ENCODE measurements at regions not wholly inside any gene's neighbourhood (a gene's known extent, or its start where the extent isn't known, plus 50 kb on each side); places are given as distances from the start of the nearest gene placed in this dataset.

DNA sequence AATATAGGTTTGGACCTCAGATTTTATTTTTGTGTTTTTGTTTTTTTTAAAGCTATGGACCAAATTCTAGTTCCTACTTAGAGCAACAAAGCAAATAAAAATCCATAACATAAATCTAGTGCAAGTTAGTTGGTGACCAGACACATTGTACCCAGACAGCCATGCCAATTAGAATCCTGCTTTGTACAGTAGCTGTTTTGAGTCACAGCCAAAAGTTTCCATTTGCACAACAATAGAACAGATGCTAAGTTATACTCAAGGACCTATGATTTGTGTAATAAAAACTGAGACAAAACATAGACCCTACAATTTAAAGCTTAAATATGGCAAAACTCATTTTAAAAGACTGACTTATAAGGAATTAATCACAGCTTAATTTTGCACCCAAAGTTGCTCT, 513.1 kb upstream of the CBLB start:
- DNase-seq (ENCODE audit: low read depth in 2 of 2), result no peak

DNA sequence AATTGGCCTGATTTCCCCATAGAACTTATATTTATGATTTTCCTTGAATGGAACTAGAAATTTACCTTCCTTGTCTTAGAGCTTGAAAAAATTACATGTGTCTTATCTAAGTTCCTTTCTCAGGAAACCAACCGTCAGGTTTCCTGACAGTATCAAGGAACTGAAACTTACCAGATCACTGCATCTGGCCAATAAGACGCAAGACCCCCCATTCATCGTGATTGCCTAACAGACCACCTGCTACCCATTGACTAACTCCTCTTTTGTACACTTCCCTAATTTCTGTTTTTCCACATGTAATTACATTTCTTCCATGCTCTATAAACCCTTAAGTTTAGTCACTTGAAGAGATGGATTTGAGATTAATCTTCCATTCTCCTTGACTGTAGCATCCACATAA, 517.2 kb upstream of the CBLB start:
- no peak for DNase-seq (ENCODE audit: low read depth in 2 of 2)

DNA sequence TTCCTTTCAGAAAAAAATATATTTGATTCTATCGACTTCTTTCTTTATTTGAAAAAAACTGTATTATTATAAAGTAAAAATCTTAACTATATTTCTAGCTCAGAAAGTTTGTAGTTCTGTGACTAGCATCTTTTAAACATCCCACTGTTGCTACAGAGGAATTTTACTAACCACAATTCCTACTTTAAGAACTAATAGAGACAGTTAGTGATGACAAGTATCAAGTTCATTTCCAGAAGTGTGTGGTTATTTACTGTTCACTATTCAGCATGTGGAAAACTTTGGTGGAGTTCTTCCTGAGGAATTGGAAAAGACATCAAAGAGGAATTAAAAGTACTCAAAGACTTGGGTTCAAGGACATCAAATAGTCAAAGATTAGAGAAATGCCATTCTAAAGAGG, 524.1 kb upstream of the CBLB start:
- DNase-seq (ENCODE audit: low read depth in 2 of 2), result no peak

DNA sequence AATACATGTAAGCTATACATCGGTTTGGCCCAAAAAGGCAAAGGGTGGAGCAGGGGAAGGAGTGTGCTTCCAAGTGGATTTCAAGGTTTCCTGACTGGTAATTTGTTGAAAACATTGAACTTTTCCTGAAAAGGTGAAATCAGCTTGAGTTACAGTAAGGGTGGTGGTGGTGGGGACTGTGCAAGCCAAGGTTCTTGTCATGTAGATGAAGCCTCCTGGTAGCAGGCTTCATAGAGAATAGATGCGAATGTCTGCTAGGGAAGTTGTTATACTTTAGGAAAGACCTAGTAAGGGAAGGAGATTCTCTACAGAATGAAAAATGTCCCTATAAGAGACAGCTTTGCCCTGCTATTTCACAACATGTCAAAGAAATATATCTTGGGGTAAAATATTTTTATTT, 528.2 kb upstream of the CBLB start:
- DNase-seq (ENCODE audit: low read depth in 2 of 2), result no peak

DNA sequence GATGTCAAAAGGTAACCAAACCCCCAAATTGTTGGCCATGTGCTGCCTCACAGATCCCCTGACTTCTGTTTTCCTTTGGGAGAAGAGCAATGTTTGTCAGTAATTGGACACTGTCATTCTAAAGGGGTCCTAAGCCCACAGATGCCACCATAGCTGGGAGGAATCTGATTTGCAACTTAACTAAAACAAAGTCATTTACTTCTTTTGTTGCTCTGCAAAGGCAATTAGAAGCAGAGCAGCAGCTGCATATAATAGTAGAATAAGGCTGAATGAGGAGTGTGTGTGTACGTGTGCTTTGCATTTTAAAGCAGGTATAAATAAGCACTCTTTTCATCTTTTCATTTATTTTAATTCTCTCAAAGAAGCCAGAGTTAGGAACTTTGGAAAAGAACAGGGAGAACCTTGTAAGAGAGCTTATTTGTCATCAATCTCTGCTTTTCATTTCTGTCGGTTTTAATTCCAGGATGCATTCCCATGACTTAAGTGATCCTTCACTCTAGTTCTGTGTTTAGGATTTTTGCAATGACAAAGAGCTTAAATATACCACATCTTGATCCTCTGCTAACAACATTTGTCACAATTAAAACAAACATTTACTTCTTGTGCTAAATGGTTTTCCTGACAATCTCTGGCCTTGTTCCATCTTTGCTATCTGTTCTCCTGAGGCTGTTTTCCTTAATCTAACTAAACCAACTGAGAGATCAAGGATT, 530.2 kb upstream of the CBLB start:
- no peak for DNase-seq (ENCODE audit: low read depth in 2 of 2)

DNA sequence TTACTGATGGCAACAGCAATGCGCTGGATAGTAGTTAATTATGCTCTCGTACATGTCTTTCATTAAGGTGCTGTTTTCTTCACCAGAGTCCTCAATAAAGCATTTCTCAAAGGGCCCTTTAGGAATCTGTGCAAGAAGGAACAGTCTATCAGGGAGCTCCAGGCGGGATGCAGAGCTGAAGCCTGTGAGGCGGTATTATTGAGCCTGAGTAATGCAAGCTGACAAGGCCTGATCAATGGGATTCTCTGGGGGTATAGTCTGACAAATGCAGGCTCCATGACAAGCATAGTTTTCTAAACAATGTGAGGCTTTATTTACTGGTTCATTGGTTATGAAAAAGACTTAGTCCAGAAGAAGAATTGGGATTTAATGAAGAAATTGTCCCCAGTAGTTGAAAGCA, 530.9 kb upstream of the CBLB start:
- DNase-seq (ENCODE audit: low read depth in 2 of 2), result no peak

DNA sequence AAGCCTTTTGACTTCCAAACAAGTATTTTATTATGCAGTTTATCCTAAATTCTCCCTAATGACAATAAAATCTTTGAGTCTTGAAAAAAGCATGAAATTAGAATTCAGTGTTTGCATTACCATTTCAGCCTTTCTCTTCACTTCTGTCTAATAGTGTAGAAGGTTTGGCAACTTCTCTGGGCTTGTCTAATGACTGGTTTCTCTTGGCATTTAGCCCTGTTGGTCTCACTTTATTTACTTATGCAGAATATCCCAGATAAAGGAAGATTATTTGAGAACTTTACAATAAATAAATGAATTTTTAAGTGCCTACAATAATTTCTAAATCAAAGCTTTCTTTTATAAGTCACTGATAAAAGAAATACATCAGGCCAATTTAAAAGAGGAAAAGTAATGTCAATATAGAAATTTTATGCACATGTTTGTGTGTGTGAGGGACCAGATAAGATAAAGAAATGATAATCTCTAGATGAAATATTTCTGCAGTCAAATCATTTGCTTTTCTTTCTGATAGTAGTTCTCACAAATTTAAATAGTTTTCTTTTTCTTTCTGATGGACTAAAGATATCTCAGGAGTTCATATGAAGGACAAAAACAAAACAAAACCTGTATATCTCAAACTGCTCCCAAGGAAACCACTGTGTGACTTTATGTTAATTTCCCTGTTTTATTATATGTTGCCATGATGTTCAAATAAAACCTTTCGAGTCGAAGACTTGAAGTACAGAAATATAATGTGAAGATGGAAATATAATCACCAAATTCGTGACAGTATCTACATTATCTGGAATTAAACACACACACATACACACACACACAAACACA, 533.1 kb upstream of the CBLB start:
- DNase-seq (ENCODE audit: low read depth in 2 of 2), result no peak

DNA sequence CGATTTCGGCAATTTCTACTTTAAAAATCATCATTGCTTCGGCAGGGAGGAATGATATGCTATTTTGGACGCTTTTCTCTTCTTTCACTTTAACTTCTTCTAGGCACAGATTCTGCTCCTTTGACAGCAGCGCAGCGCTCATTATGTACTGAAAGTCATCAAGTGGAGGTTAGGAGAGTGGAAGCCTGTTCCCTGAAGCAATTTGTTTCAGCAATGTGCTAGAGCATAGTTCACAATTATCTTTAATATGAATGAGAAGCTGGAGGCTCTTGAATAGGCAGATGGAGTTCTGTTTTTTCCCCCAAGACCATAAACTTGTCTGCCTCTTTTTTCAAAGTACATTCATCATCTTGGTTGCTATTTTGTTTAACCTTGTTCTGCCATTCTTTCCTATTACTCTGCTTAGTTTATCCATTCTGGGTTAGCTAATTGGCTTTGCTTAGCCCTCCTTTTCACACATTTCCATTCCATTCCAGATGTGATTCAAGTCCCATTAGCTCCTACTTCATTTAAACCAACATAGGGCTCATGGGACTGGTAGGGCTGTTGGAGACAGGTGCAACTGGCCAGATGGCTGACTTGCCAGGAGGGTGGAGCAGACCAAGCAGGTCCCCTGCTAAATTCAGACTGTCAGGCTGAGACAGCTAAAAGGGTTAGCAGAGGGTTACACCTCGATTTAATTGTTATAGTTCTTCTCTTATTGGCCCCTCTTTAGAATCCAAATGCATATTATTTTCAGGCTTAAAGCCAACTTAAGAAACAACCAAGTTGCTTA, 534.7 kb upstream of the CBLB start:
- no peak for DNase-seq (ENCODE audit: low read depth in 2 of 2)

DNA sequence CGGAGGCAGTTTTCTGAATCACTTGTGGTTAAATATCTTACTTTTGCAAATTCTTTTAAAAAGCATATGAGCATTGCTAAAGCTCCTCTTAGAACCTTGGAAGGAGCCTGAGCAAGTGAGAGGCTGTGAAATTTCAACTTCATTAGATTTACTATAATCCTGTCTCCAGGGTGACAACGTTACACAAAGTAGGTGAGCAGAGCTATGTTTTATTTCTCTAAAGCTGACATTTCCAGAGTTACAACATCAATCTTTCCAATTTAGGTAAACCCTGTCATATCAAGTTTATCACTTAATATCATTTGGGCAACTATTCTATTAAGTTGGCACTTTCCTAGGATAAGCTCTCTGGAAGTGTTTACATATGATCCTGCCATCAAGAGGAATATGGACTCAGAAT, 544.9 kb upstream of the CBLB start:
- DNase-seq (ENCODE audit: low read depth in 2 of 2), result no peak

DNA sequence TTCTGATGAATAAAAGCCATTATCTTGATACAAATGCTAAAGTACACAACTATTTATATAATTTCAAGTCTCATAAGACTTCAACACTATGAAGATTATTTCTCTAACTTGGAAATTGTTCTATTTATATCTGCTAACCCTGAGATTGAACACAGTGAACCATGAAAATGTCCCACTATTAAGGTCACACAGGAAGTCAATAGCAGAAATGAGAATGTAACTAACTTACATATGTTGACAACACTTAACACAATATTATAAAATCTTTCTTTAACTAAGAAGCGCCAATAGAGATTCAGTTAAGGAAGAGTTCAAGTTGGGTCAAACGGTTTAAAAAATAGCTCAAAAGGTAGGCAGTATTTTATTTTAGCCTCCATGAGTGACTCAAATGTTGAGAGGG, 551.8 kb upstream of the CBLB start:
- no peak for DNase-seq (ENCODE audit: low read depth in 2 of 2)

DNA sequence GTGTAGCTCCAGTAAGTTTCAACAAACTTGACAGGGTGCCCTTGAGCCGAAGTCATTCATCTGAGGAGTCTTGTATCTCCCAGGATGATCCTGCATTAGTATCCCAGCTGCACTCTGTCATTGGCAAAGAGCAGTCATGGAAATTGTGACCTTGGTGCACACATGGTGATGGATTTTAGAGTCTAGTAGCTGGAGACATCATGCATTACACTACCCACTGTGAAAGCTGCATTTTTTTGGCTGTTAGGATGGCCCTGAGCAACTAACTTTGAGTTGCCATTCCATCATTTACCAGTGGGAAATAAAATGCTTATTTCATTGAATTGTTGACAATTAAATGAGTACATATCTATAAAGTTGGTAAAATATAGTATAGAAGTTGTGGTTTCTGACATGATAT, 552.6 kb upstream of the CBLB start:
- no peak for DNase-seq (ENCODE audit: low read depth in 2 of 2)

DNA sequence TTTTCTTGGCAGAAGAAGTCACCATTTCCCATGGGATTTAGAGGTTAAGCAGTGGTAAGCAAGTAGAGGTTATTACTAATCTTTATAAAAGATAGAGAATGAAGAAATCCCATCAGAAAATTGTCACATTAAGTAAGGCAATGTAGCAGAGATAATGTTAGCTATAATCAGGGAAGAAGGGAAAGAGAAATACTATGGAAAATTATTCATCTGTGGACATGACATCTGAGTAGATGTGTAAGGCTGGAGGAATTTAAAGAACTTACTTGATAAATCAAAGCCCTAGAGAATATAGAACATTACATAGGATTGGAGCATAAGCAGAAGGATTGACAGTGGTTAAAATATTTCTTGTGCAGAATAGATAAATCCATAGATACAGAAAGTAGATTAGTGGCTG, 553.1 kb upstream of the CBLB start:
- no peak for DNase-seq (ENCODE audit: low read depth in 2 of 2)

DNA sequence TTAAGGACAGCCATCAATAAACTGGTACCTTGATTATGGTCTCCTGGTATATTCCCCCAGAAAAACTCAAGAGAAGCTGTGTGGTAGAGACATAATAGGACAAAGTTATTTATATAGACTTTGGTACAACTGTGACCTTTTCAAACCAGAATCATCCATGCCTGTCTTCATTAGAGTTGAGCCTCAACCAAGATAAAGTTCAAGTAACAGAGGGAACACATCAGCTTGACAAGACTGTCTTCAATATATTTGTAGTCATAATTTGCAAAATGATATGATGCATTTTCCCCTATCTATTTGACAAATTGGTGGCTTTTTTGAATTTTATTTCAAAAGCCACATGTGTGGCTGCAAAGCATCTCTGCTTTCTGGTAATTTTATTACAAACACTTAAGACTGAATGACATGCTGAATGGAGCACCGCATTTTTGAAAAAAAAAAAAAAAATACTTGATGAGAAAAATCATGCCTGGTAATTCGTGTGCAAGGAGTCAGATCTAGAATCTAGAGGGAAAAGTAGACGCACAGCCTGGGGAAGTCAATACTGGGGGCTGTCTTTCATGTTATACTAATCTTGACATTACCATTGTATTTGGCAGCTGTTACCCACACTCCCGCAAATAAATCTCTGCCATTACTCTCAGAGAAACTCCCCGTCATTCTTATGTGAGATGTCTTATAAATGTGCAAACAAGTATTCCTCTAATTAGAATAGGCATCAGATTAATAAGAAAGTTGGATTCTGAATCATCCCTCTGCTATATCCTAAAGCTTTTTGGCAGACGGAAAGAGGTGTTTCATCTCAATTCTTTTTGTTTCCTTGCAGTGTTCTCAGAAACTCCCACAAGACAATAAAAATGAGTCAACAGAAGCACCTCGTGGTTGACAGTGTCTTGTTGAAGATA, 554.8 kb upstream of the CBLB start:
- no peak for DNase-seq (ENCODE audit: low read depth in 2 of 2)

DNA sequence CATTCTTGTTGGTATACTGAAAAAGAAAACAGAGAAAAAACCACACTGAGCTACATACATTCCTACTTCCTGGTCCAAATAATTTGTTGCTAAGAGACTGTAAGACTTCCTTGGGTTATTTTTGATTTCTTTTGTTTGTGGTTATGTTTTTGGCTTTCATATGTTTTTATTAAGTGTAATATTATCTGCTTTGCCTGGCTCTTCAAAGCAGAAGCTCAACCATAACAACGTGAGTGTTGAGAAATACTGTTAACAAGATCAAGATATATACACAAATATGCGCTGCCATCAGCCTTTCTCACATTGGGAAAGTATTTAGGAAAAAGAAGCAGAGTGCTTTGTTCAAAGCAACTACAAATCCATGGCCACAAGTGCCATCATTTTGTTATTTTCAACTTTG, 556.2 kb upstream of the CBLB start:
- DNase-seq (ENCODE audit: low read depth in 2 of 2), result no peak

DNA sequence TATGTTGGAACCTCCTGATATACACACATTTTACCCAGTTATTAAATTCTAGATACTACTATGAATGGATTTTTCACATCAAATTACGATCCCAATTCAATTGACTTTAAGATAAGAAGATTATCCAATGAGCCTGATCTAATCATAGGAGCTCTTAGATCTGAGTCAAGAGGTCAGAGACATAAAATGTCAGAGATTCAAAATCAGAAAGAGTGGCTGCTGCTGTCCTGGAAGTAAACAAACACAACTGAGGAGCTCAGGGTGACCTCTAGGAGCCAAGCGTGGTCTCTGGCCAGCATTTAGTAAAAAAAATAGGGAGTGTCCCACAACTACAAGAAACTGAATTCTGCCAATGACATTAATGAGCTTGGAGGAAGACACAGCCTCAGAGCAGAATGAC, 557.1 kb upstream of the CBLB start:
- DNase-seq (ENCODE audit: low read depth in 2 of 2), result no peak

DNA sequence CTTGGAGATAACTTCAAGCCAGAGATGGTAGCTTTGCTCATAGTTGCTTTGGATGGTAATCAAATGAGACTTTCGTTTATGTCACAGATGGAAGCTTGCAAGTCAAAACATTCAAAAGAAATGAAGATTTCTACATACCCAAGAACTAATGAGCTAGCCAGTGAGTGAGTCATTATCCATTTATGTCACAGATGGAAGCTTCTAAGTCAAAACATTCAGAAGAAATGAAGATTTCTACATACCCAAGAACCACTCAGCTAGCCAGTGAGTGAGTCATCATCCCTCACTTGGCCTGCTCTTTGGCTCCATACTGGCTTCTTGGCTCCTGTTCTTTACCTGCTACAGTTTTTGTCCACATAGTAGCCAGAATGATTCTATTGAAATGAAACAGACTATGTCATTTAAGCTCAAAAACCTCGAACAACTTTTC, 559.8 kb upstream of the CBLB start:
- peak; percentile 27 to 48 for DNase-seq (ENCODE audit: low read depth in 2 of 2)

DNA sequence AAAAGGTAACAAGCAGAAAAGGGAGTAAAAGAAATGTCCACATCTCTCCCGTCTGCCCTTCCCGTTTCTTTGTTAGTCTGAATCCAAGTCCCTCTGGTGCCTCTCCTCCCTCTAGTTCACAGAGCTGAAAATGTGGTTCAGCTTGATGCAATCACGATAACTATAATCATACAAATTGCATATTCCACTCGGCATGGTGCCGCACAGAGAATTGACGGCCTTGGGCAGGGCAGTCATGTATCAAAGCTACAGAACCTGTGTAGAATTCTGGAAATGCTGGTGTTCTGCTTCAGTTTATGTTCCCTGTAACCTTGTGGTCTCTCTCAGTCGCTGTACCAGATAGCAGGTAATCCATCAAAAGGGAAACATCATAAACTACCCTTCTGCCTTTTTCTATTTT, 562.9 kb upstream of the CBLB start:
- no peak for DNase-seq (ENCODE audit: low read depth in 2 of 2)

DNA sequence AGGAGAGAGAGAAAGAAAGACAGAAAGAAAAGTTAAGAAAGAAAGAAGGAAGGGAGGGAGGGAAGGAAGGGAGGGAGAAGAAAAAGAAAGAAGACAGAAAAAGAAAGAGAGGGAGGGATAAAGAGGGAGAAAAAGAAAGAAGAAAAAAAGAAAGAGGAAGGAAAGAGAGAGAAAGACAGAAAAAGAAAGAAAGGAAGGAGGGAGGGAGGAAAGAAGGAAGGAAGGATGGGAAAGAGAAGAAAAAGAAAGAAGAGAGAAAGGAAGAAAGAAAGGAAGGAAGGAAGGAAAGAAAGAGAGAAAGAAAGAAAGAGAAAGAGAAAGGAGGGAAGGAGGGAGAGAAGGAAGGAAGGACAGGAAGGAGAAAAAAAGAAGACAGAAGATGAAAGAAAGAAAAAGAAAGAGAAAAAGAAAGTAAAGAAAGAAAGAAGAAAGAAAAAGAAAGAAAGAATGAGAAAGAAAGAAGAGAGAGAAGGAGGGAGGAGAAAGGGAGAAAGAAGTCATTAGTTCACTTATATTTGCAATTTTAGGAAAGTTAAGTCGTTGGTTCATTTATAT, 567.2 kb upstream of the CBLB start:
- no peak for DNase-seq (ENCODE audit: low read depth in 2 of 2)

DNA sequence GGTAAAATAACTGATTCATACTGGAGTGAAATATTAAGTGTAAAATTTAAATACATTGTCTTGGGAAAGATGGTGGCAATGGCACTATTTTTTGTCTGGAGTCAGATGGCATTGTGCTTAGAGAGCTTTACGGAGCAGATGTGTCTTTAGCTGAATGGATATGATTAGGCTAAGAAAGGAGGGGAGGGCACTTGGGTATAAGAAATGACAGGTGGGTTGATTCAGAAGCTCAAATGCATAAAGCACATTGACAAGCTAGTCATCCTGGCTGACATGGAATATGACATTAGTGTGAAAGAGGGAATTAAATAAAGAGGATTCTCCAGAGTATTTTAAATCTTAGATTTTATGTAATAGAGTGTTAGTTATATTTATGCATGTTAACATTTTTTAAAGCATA, 570.1 kb upstream of the CBLB start:
- DNase-seq (ENCODE audit: low read depth in 2 of 2), result no peak

DNA sequence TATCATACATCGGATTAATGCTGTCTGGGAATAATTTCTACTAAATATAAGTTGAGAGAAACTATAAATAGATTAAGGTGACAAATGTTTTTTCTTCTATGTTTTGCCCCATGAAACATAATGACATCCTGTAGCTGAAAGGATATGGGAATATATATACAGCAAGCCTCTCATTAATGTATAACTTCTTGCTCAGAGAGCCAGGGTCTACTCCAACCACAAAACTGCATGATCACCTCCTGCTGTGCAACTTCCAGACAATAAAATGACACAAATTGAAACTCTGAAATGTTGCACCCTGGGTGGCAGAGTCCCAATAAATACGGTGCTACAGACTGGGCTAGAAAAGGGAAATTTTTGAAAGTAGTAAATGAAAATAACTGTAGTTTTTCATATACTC, 571.9 kb upstream of the CBLB start:
- no peak for DNase-seq (ENCODE audit: low read depth in 2 of 2)

DNA sequence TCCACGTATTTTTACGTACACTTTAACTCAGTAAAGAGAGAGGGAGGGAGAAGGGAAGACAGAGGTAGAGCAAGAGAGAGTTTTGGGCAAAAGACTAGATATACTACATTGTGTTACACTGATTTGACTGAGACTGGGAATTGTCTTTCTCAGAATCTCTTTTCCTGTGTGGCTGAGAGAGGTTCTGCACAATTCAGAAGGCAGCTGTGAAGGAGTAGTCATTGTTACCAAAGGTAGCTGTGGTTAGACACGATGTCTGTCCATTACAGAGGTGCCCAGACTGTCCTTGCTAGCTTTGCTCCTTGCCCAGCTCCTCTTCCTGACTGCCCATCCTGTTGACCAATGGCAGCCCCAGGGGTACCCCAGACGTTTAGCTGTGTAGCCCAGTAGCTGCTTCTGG, 577.5 kb upstream of the CBLB start:
- DNase-seq (ENCODE audit: low read depth in 2 of 2), result no peak
